ENCODE measurements at regions not wholly inside any gene's neighbourhood (a gene's known extent, or its start where the extent isn't known, plus 50 kb on each side); places are given as distances from the start of the nearest gene placed in this dataset.

DNA sequence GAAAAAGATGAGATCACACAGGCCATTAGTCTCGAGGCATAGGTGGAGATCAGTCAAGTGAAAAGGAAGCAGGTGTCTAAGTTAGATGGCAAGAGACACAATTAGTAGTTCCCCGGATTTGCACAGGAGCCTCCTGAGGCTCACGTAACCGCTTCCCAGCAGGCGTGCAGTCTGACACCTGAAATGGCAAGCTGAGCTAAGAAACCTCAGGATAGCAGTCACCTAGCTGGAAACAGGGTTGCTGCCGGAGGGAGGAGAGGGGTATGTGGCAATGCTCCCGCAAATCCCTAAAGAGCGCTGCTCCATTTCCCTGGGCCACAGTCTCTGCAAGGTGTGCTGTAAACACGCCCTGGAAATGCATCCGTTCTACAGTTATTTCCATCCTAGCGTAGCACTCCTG, 1151.0 kb downstream of the DIAPH3 start:
- 64% methylated on average over 11 of the region's 11 CpGs for WGBS
- Histone ChIP-seq H3K9ac (ENCODE audit: low read depth in 1 of 2, low read length in 2 of 2) (no peak overlapping the region), H3K4me1 (ENCODE audit: control insufficient read depth in 4 of 4, insufficient read depth in 4 of 4, low read length in 3 of 4) (no peaks in the 10 kb centered on the region), H3K4me3 (ENCODE audit: low read depth in 1 of 3, low read length in 3 of 3) (no peak overlapping the region), H3K27ac (ENCODE audit: low read depth in 1 of 2, low read length in 2 of 2) (no peak overlapping the region), H3K27me3 (ENCODE audit: control insufficient read depth in 4 of 4, insufficient read depth in 4 of 4, low read length in 3 of 4) (no peaks in the 10 kb centered on the region), H3K9me3 (ENCODE audit: control insufficient read depth in 4 of 4, low read length in 3 of 4) (no peaks in the 10 kb centered on the region), H3K36me3 (ENCODE audit: control insufficient read depth in 4 of 4, insufficient read depth in 3 of 4, low read depth in 1 of 4, low read length in 3 of 4) (no peaks in the 10 kb centered on the region)
- TF ChIP-seq, protein P1, sequence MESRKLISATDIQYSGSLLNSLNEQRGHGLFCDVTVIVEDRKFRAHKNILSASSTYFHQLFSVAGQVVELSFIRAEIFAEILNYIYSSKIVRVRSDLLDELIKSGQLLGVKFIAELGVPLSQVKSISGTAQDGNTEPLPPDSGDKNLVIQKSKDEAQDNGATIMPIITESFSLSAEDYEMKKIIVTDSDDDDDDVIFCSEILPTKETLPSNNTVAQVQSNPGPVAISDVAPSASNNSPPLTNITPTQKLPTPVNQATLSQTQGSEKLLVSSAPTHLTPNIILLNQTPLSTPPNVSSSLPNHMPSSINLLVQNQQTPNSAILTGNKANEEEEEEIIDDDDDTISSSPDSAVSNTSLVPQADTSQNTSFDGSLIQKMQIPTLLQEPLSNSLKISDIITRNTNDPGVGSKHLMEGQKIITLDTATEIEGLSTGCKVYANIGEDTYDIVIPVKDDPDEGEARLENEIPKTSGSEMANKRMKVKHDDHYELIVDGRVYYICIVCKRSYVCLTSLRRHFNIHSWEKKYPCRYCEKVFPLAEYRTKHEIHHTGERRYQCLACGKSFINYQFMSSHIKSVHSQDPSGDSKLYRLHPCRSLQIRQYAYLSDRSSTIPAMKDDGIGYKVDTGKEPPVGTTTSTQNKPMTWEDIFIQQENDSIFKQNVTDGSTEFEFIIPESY (IDR thresholded peaks at IDR 0.05) = no peak
- TF ChIP-seq RAD21 (IDR thresholded peaks at IDR 0.05) (no peak), NR2F2 (IDR thresholded peaks at IDR 0.05) (no peak), SP1 (IDR thresholded peaks at IDR 0.05) (no peak), CTCF (IDR thresholded peaks at IDR 0.05; ENCODE audit: low read depth, low read length, missing input control) (no peak), ATF3 (IDR thresholded peaks at IDR 0.05) (no peak), EGR1 (IDR thresholded peaks at IDR 0.05; ENCODE audit: low read depth in 2 of 2) (no peak), FOXA1 (IDR thresholded peaks at IDR 0.05) (no peak), HNF4G (IDR thresholded peaks at IDR 0.05) (no peak), JUND (IDR thresholded peaks at IDR 0.05) (no peak), YY1 (IDR thresholded peaks at IDR 0.05) (no peak), GABPA (IDR thresholded peaks at IDR 0.05 in 1 of 2, conservative IDR thresholded peaks at IDR 0.05 in 1 of 2) (no peak), RXRA (IDR thresholded peaks at IDR 0.05) (no peak), HNF4A (conservative IDR thresholded peaks at IDR 0.05) (no peak), FOXA2 (IDR thresholded peaks at IDR 0.05) (no peak), TAF1 (conservative IDR thresholded peaks at IDR 0.05) (no peak)
- TF ChIP-seq, protein P2, sequence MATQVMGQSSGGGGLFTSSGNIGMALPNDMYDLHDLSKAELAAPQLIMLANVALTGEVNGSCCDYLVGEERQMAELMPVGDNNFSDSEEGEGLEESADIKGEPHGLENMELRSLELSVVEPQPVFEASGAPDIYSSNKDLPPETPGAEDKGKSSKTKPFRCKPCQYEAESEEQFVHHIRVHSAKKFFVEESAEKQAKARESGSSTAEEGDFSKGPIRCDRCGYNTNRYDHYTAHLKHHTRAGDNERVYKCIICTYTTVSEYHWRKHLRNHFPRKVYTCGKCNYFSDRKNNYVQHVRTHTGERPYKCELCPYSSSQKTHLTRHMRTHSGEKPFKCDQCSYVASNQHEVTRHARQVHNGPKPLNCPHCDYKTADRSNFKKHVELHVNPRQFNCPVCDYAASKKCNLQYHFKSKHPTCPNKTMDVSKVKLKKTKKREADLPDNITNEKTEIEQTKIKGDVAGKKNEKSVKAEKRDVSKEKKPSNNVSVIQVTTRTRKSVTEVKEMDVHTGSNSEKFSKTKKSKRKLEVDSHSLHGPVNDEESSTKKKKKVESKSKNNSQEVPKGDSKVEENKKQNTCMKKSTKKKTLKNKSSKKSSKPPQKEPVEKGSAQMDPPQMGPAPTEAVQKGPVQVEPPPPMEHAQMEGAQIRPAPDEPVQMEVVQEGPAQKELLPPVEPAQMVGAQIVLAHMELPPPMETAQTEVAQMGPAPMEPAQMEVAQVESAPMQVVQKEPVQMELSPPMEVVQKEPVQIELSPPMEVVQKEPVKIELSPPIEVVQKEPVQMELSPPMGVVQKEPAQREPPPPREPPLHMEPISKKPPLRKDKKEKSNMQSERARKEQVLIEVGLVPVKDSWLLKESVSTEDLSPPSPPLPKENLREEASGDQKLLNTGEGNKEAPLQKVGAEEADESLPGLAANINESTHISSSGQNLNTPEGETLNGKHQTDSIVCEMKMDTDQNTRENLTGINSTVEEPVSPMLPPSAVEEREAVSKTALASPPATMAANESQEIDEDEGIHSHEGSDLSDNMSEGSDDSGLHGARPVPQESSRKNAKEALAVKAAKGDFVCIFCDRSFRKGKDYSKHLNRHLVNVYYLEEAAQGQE (IDR thresholded peaks at IDR 0.05) = no peak
- TF ChIP-seq, protein P3, sequence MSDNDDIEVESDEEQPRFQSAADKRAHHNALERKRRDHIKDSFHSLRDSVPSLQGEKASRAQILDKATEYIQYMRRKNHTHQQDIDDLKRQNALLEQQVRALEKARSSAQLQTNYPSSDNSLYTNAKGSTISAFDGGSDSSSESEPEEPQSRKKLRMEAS (IDR thresholded peaks at IDR 0.05) = no peak
- DNase-seq (ENCODE audit: low spot score) = no peak
